Bronchial epithelial cell (primary cell): ENCODE measurements at regions not wholly inside any gene's neighbourhood (a gene's known extent, or its start where the extent isn't known, plus 50 kb on each side); places are given as distances from the start of the nearest gene placed in this dataset.

Source experiments
- DNase-seq: peaks from one replicate; pipeline ENCODE4 v3.0.0-alpha.2; 2010; ENCODE audit warnings: low read depth
- FAIRE-seq: peaks from 2 replicates; lab custom pipeline; 2011; peaks lifted over from hg19 to GRCh38; lab: Jason Lieb, UNC
- H3K27me3 ChIP-seq: 2 replicates; pipeline ENCODE4 v1.5.1; 2011; ENCODE audit warnings: low read length; ENCODE audit not compliant: control insufficient read depth, insufficient read depth
- H3K36me3 ChIP-seq: 2 replicates; pipeline ENCODE4 v1.5.1; 2011; ENCODE audit warnings: low read length; ENCODE audit not compliant: control insufficient read depth, insufficient read depth
- H3K4me3 ChIP-seq: 2 replicates; pipeline ENCODE4 v1.5.1; 2011; ENCODE audit warnings: mild to moderate bottlenecking, low read depth, low read length, control low read depth
- CTCF ChIP-seq: IDR thresholded peaks from 2 replicates; pipeline ENCODE4 v1.5.1; 2011; ENCODE audit warnings: mild to moderate bottlenecking, moderate library complexity, low read length, control low read depth, inconsistent platforms; ENCODE audit not compliant: insufficient read depth, severe bottlenecking

DNA sequence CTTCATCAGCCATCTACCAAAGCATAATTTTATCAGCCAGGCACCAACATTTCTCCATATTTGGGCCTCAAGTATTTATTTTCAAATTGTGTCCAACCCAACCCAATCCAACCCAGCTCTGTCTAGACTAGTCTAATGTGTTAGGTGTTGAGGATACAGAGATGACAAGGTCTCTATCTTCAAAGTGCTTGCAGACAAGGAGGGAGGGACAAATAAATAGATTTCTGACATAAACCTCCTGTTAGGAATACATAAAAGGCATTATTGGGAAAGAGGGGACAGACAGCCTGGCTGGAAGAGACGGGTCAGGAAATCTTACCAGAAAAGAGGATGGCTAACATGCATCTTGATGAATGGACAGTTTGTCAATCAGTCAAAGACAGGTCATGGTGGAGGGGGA lies 115.4 kb upstream of the RPS6KA3 start:
- Histone ChIP-seq H3K4me3 (no peak overlapping the region), H3K36me3 (no peaks in the 10 kb centered on the region), H3K27me3 (no peaks in the 10 kb centered on the region)
- TF ChIP-seq CTCF: no peak
- DNase-seq (no peak), FAIRE-seq (no peak)

DNA sequence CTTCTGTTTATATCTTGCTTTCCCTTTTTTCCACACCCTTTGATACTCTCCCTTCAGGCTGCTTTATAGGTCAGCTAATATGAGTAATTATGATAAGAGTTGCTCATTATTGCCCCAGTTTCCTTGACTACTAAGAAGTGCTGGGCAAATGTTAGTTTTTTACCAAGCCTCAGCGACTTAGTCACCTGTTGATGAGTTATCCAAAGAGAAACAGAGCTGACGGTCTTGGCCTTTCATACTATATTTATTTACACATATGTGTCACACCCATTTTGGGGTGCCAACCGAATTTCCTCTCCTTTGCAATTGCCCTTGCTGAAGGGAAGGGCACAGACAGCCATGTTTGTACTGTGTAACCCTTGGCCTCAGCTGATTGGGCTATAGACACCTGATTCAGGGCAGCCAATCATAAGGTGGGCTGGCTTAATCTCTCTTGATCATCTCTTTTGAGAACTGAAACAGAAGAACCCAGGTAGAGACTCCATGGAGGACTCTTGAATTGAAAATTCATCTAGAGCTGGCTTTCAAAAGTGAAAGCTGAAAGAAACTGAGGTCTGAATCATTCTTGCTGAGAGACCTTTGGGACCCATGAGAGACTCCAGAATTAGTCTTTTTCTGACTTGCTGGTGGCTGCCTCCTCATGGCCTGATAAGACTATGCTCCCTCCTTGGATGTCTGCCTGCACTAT lies 111.7 kb upstream of the RPS6KA3 start:
- TF ChIP-seq CTCF: no peak
- FAIRE-seq (no peak), DNase-seq (peak; percentile 92)
- no peaks in the 10 kb centered on the region for H3K36me3 ChIP-seq
- no peaks in the 10 kb centered on the region for H3K27me3 ChIP-seq
- H3K4me3 ChIP-seq: no peak overlapping the region

DNA sequence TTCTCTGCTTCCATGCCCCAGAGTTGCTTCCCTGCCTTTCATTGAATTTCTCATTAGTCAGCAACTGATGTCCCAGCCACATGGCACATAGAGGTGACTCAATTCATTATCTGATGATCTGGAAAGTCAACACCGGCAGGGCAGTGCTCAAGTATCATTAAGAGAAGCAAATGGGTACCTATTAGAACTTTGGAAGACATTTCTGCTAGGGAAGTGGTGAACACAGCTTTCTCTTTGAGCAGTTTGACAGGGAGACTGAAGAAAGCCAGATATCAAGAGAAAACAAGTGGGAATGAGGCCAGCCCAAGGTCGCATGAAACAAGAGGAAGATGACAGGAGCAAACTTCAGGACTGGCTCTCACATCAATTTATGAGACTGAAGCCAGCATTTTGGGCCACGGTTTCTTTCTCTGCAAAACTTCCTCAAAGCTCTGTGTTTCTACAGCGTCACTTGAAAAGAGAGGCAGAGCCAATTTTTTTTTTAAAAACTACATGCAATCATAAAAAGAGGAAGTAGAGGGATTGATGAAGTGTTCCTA lies 108.3 kb upstream of the RPS6KA3 start:
- FAIRE-seq (no peak), DNase-seq (peak; percentile 54)
- H3K27me3 ChIP-seq: no peaks in the 10 kb centered on the region
- H3K4me3 ChIP-seq: no peak overlapping the region
- no peaks in the 10 kb centered on the region for H3K36me3 ChIP-seq
- TF ChIP-seq CTCF: no peak

GRCh38 chrX:20374450-20374849 lies 107.7 kb upstream of the RPS6KA3 start:
- no peak for FAIRE-seq
- no peaks in the 10 kb centered on the region for H3K27me3 ChIP-seq
- H3K4me3 ChIP-seq: no peak overlapping the region
- H3K36me3 ChIP-seq: no peaks in the 10 kb centered on the region
- TF ChIP-seq CTCF: no peak
- DNase-seq: peak; percentile 39

DNA sequence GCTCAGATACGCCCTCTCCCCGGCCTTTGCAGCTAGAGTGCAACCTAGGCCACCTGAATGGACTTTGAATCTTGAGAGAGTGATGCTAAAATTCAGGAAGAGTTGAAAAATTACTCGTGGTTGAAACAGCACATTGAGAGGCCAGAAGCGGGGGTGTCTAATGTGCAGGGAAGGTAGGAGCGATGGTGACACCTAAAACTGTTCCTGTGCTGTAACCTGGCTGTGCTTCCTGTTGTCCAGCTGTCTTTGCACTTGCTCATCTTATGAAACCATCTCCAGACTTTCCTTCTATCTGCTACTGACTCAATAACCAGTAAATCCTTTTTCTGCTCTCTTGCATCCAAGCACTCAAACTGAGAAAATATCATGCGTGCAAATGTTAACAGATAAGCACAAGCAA lies 106.4 kb upstream of the RPS6KA3 start:
- FAIRE-seq (no peak), DNase-seq (no peak)
- no peak for TF ChIP-seq CTCF
- Histone ChIP-seq H3K36me3 (no peaks in the 10 kb centered on the region), H3K4me3 (no peak overlapping the region), H3K27me3 (no peaks in the 10 kb centered on the region)

DNA sequence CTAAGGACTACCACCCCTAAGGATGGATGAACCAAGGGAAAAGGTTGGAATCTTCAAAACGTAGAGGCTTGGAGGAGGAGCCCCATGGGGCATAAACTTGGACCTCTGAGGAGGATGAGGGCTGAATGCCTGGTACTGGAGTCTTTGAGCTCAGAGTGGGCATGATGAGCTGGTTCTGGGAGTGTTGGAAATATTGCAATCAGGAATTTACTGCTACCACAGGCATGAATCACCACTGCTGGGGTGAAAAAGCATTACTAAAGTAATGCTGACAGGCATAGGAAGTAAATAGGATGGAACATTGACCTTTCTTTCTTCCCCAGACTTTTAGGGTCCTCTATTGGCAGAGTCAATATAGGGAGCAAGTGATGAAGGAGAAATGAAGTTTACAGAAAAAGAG lies 105.8 kb upstream of the RPS6KA3 start:
- no peaks in the 10 kb centered on the region for H3K36me3 ChIP-seq
- DNase-seq (peak; percentile 75), FAIRE-seq (no peak)
- no peak for TF ChIP-seq CTCF
- H3K27me3 ChIP-seq: no peaks in the 10 kb centered on the region
- H3K4me3 ChIP-seq: no peak overlapping the region
